ENCODE measurements at regions not wholly inside any gene's neighbourhood (a gene's known extent, or its start where the extent isn't known, plus 50 kb on each side); places are given as distances from the start of the nearest gene placed in this dataset.
"Not testable (repeated sequence)": the region's sequence is repeated elsewhere in the genome, so short reads cannot be mapped to it uniquely, and the experiment has no call there.

DNA sequence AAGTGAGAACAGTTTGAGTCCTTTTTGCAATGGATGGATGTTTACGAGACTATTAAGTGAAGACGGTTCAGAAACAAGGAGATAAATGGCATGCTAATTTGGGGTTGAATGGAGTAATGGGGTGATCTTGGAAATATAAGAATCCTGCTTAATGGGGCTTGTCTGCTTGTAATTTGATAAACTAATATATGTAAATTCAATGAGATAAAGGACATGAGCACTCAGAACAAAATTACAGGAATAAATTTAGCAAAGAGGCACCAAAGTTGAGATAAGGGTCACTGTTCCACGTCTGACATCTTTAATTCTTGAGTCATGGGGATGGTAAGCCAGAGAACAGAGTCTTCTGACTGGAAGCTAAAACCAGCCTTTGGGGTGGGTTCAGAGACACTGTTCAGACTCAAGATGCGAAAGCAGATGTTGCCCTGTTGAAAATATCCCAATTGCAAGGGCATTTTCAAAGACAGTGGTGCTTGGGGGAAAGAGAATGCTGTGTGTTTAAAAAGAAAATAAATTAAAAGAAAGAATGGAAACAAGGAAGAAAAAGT lies 67.8 kb upstream of the CHRNB4 start:
- H3K36me3 ChIP-seq = no peaks in the 10 kb centered on the region
- DNase-seq (ENCODE audit: low read depth in 1 of 2, low spot score in 1 of 2) = no peak

DNA sequence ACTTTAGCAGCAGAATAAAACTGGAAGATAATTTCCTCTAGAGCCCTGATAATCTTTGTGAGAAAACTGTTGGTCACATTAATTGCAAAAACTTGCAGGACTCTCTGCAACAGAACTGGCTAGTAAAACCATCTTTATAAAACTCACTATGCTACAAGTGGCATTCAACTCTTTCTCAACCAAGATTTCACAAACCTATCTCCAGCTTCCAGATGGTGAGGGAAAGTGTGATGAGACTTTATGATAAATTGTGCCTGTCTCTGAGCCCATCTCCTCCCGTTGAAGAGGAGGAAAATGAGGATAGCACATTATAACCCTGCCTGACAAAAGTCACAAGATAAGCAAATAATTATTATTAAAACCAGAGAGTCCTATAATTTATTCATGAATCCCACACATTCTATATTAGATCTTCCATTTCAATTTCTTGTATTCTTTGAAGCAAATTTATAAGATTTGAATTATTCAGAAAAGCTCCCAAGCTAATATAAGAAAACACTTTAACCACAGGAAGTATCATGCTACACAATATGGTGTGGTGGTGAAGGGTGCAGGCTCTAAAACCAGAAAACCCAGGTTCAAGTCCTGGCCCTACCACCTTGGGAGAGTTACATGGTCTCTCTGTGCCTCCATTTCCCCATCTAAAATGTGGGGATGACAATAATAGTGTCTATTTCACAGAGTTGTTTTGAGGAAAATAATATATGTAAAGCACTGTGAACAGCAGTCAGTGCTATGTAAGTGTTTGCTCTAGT lies 65.6 kb upstream of the CHRNB4 start:
- DNase-seq (ENCODE audit: low read depth in 1 of 2, low spot score in 1 of 2); H3K27ac ChIP-seq; H3K4me3 ChIP-seq; H3K9me3 ChIP-seq (ENCODE audit: low read depth); H3K4me1 ChIP-seq (ENCODE audit: low read depth); H3K36me3 ChIP-seq; H3K27me3 ChIP-seq: not testable (repeated sequence)

More for the DNA sequence above, 67.8 kb upstream of the CHRNB4 start:
- Histone ChIP-seq H3K4me1 (ENCODE audit: low read depth) (no peaks in the 10 kb centered on the region), H3K9me3 (ENCODE audit: low read depth) (no peaks in the 10 kb centered on the region), H3K27me3 (no peaks in the 10 kb centered on the region), H3K27ac (no peak overlapping the region), H3K4me3 (no peak overlapping the region)
- TF ChIP-seq, protein P1, sequence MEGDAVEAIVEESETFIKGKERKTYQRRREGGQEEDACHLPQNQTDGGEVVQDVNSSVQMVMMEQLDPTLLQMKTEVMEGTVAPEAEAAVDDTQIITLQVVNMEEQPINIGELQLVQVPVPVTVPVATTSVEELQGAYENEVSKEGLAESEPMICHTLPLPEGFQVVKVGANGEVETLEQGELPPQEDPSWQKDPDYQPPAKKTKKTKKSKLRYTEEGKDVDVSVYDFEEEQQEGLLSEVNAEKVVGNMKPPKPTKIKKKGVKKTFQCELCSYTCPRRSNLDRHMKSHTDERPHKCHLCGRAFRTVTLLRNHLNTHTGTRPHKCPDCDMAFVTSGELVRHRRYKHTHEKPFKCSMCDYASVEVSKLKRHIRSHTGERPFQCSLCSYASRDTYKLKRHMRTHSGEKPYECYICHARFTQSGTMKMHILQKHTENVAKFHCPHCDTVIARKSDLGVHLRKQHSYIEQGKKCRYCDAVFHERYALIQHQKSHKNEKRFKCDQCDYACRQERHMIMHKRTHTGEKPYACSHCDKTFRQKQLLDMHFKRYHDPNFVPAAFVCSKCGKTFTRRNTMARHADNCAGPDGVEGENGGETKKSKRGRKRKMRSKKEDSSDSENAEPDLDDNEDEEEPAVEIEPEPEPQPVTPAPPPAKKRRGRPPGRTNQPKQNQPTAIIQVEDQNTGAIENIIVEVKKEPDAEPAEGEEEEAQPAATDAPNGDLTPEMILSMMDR (IDR thresholded peaks at IDR 0.05; ENCODE audit: low read depth, low read length) = no peak

DNA sequence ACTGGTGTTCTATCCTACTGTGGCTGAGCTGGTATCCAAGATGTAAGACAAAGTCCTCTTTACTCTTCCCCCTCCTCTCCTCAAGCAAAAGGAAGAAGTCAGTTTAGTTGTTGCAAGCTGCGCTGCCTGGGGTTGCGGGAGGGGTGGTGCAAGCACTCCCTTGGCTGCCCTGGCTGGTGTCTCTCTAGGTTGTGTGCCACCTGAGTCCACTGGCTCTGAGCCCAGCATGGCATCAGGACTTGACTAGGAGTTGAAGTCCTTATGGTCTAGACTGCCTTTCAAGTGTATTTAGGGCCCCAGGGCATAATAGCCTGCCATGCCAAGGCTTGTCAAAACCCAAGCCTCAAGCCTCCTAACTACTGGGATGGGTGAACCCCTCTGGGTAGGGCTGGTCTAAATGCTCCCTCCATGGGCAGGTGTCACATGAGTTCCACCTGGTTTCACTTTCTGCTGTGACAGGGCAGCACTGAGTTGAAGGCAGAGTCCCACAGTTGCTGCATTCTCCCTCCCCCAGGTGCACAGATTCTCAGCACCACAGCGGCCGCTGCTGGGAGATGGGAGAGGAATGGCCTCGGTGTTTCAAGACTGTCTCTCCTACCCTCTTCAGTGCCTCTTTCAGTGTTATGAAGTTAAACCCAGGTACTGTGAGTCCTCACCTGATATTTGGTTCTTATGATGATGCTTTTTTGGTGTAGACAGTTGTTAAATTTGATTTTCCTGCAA lies 62.5 kb upstream of the CHRNB4 start:
- not testable (repeated sequence) for H3K9me3 ChIP-seq (ENCODE audit: low read depth); H3K4me3 ChIP-seq; H3K27ac ChIP-seq; H3K36me3 ChIP-seq; H3K27me3 ChIP-seq; DNase-seq (ENCODE audit: low read depth in 1 of 2, low spot score in 1 of 2); H3K4me1 ChIP-seq (ENCODE audit: low read depth)

DNA sequence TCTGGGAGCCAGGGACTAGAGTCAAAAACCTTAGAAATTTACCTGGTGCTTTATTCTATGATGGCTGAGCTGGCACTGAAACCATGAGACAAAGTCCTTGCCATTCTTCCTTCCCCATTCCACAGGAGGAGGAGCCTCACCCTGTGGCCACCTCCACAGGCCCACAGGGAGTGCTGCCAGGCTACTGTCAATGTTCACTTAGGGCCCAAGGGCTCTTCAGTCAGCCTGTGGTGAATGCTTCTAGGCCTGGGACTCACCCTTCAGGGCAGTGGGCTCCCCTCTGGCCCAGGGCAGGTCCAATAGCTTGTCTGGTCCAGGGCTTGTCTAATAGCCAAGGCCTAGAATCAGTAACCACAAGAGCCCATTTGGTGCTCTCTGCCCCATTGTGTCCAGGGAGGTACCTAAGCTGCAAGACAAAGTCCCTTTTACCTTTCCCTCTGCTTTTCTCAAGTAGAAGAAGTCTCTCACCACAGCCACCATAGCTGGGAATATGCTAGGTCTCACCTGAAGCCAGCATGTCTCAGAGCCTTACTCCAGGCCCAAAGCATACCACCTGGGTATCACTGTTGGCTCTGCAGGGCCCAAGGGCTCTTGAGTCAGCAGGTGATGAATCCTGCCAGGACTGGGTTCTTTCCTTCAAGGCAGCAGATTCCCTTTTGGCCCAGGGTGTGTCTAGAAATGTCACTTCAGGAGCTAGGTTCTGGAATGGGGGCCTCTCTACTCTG lies 61.8 kb upstream of the CHRNB4 start:
- Histone ChIP-seq H3K9me3 (ENCODE audit: low read depth) (no peaks in the 10 kb centered on the region), H3K27ac (no peak overlapping the region), H3K4me1 (ENCODE audit: low read depth) (no peaks in the 10 kb centered on the region), H3K36me3 (no peaks in the 10 kb centered on the region), H3K4me3 (no peak overlapping the region), H3K27me3 (no peaks in the 10 kb centered on the region)
- TF ChIP-seq, protein P1 (IDR thresholded peaks at IDR 0.05; ENCODE audit: low read depth, low read length) = no peak
- DNase-seq (ENCODE audit: low read depth in 1 of 2, low spot score in 1 of 2) = no peak

DNA sequence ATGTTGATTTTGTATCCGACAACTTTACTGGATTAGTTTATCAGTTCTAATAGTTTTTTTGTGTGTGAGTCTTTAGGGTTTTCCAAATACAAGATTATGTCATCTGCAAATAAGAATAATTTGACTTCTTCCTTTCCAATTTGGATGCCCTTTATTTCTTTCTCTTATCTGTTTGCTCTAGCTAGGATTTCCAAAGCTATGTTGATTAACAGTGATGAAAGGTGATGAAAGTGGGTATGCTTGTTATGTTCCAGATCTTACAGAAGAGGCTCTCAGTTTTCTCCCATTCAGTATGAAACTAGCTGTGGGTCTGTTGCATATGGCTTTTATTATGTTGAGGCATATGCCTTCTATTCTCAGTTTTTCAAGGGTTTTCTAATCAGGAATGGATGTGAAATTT lies 56.4 kb upstream of the CHRNB4 start:
- H3K9me3 ChIP-seq (ENCODE audit: low read depth) = no peaks in the 10 kb centered on the region
- DNase-seq (ENCODE audit: low read depth in 1 of 2, low spot score in 1 of 2) = no peak
- H3K4me1 ChIP-seq (ENCODE audit: low read depth) = peaks cover 5% of the 10 kb centered on the region
- no peak overlapping the region for H3K4me3 ChIP-seq
- TF ChIP-seq, protein P1 (IDR thresholded peaks at IDR 0.05; ENCODE audit: low read depth, low read length) = no peak
- no peak overlapping the region for H3K27ac ChIP-seq
- no peaks in the 10 kb centered on the region for H3K27me3 ChIP-seq
- H3K36me3 ChIP-seq = no peaks in the 10 kb centered on the region

DNA sequence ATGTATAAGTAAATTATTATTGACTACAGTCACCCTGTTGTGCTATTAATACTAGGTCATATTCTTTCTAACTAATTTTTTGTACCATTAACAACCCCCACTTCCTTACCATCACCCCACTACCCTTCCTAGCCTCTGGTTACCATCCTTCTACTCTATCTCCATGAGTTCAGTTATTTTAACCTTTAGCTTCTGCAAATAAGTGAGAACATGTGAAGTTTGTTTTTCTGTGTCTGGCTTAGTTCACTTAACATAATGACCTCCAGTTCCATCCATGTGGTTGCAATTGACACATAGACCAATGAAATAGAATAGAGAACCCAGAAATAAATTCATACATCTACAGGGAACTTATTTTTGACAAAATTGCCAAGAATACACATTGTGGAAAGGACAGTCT lies 55.4 kb upstream of the CHRNB4 start:
- no peak for DNase-seq (ENCODE audit: low read depth in 1 of 2, low spot score in 1 of 2)
- no peaks in the 10 kb centered on the region for H3K27me3 ChIP-seq
- H3K4me3 ChIP-seq = no peak overlapping the region
- H3K9me3 ChIP-seq (ENCODE audit: low read depth) = no peaks in the 10 kb centered on the region
- TF ChIP-seq, protein P1 (IDR thresholded peaks at IDR 0.05; ENCODE audit: low read depth, low read length) = no peak
- H3K36me3 ChIP-seq = no peaks in the 10 kb centered on the region
- H3K27ac ChIP-seq = no peak overlapping the region
- peaks cover 5% of the 10 kb centered on the region for H3K4me1 ChIP-seq (ENCODE audit: low read depth)

Measured in cardiac muscle cell (in vitro differentiated cells and primary cell).